ENCODE measurements at regions not wholly inside any gene's neighbourhood (a gene's known extent, or its start where the extent isn't known, plus 50 kb on each side); places are given as distances from the start of the nearest gene placed in this dataset.

GRCh38 chr5:87674235-87674634 is 261.5 kb upstream of the CCNH start:
- Histone ChIP-seq H3K9me3 (no peaks in the 10 kb centered on the region), H3K4me1 (ENCODE audit: control insufficient read depth in 1 of 2, low read depth in 2 of 2) (no peaks in the 10 kb centered on the region), H3K4me3 (no peak overlapping the region), H3K27ac (no peak overlapping the region), H3K36me3 (no peaks in the 10 kb centered on the region), H3K27me3 (replicated peaks; ENCODE audit: insufficient read depth) (no peaks in the 10 kb centered on the region)
- ATAC-seq (ENCODE audit: insufficient number of reproducible peaks, low FRiP score, low read depth) = no peak
- TF ChIP-seq CTCF (IDR thresholded peaks at IDR 0.05) = no peak
- DNase-seq (ENCODE audit: low spot score) = no peak

- DNase-seq (ENCODE audit: low spot score) (no peak), ATAC-seq (ENCODE audit: insufficient number of reproducible peaks, low FRiP score, low read depth) (no peak)
- H3K4me1 ChIP-seq (ENCODE audit: control insufficient read depth in 1 of 2, low read depth in 2 of 2) = no peaks in the 10 kb centered on the region
- H3K36me3 ChIP-seq = no peaks in the 10 kb centered on the region
- no peaks in the 10 kb centered on the region for H3K9me3 ChIP-seq
- TF ChIP-seq CTCF (IDR thresholded peaks at IDR 0.05) = no peak
- H3K4me3 ChIP-seq = no peak overlapping the region
- H3K27ac ChIP-seq = no peak overlapping the region
- H3K27me3 ChIP-seq (replicated peaks; ENCODE audit: insufficient read depth) = no peaks in the 10 kb centered on the region
Measured at GRCh38 chr5:87671146-87671545, 258.4 kb upstream of the CCNH start.

- DNase-seq (ENCODE audit: low spot score) (no peak), ATAC-seq (ENCODE audit: insufficient number of reproducible peaks, low FRiP score, low read depth) (no peak)
- Histone ChIP-seq H3K27me3 (replicated peaks; ENCODE audit: insufficient read depth) (no peaks in the 10 kb centered on the region), H3K4me1 (ENCODE audit: control insufficient read depth in 1 of 2, low read depth in 2 of 2) (no peaks in the 10 kb centered on the region), H3K27ac (no peak overlapping the region), H3K4me3 (no peak overlapping the region), H3K9me3 (no peaks in the 10 kb centered on the region), H3K36me3 (no peaks in the 10 kb centered on the region)
- no peak for TF ChIP-seq CTCF (IDR thresholded peaks at IDR 0.05)
Measured at GRCh38 chr5:87665166-87665565, 252.4 kb upstream of the CCNH start.

GRCh38 chr5:87661784-87662566 is 249.2 kb upstream of the CCNH start:
- no peak for ATAC-seq (ENCODE audit: insufficient number of reproducible peaks, low FRiP score, low read depth)
- Histone ChIP-seq H3K4me3 (no peak overlapping the region), H3K9me3 (no peaks in the 10 kb centered on the region), H3K4me1 (ENCODE audit: control insufficient read depth in 1 of 2, low read depth in 2 of 2) (no peaks in the 10 kb centered on the region), H3K27me3 (replicated peaks; ENCODE audit: insufficient read depth) (no peaks in the 10 kb centered on the region), H3K27ac (no peak overlapping the region), H3K36me3 (no peaks in the 10 kb centered on the region)
- TF ChIP-seq CTCF (IDR thresholded peaks at IDR 0.05) = no peak
- DNase-seq (ENCODE audit: low spot score) = no peak

GRCh38 chr5:87653242-87653641 is 240.5 kb upstream of the CCNH start:
- H3K36me3 ChIP-seq = no peaks in the 10 kb centered on the region
- no peak for DNase-seq (ENCODE audit: low spot score)
- TF ChIP-seq CTCF (IDR thresholded peaks at IDR 0.05) = no peak
- no peak for ATAC-seq (ENCODE audit: insufficient number of reproducible peaks, low FRiP score, low read depth)
- no peaks in the 10 kb centered on the region for H3K27me3 ChIP-seq (replicated peaks; ENCODE audit: insufficient read depth)
- no peak overlapping the region for H3K4me3 ChIP-seq
- H3K9me3 ChIP-seq = no peaks in the 10 kb centered on the region
- no peaks in the 10 kb centered on the region for H3K4me1 ChIP-seq (ENCODE audit: control insufficient read depth in 1 of 2, low read depth in 2 of 2)
- no peak overlapping the region for H3K27ac ChIP-seq

Measured in thoracic aorta (tissue), 2 donors.